ENCODE measurements at regions not wholly inside any gene's neighbourhood (a gene's known extent, or its start where the extent isn't known, plus 50 kb on each side); places are given as distances from the start of the nearest gene placed in this dataset.

DNA sequence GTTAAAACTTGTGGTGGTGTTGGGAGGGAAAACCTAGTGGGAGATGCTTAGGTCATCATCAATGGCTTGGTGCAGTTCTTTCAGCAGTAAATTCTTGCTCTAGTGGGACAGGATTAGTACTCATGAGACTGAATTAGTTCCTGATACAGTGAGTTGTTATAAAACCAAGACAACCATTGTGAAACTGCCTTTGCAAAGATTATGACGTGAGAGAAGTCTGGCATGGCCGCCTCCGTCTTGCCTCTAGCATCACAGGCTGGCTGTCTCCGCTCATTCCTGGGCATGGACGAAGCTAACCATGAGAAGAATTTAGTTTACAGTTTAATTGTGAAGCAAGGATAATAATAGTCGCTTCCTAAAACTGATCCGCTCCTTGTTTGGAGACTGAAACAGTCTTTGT is 186.4 kb downstream of the KIF20B start:
- no peak for DNase-seq

- DNase-seq = no peak
Measured at GRCh38 chr10:89888321-89889070, 187.1 kb downstream of the KIF20B start.

DNA sequence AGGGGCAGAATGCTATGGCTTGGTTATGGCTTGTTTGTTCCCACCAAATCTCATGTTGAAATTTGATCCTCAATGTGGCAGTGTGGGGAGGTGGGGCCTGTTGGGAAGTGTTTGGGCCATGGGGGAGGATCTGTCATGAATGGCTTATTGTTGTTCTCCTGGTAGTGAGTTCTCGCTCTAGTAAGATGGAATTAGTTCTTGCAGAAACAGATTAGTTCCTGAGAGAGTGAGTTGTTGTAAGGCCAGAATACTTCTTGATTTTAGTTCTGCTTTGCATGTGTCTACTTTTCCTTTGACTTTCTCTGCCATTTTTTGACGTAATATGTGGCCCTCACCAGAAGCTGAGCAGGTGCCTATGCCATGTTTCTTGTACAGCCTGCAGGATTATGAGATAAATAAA is 188.2 kb downstream of the KIF20B start:
- no peak for DNase-seq

GRCh38 chr10:89891006-89891535 is 189.7 kb downstream of the KIF20B start:
- DNase-seq = no peak

- no peak for DNase-seq
Measured at GRCh38 chr10:89894051-89894450, 192.7 kb downstream of the KIF20B start.

GRCh38 chr10:89900554-89900953 is 199.2 kb downstream of the KIF20B start:
- no peak for DNase-seq

- DNase-seq = no peak
Measured at GRCh38 chr10:89901895-89902294, 200.5 kb downstream of the KIF20B start.

- no peak for DNase-seq
Measured at GRCh38 chr10:89904755-89905154, 203.4 kb downstream of the KIF20B start.

- DNase-seq = no peak
Measured at GRCh38 chr10:89909752-89910151, 208.4 kb downstream of the KIF20B start.

GRCh38 chr10:89915021-89915420 is 213.6 kb downstream of the KIF20B start:
- DNase-seq = no peak

- DNase-seq = no peak
Measured at GRCh38 chr10:89915968-89916367, 214.6 kb downstream of the KIF20B start.

DNA sequence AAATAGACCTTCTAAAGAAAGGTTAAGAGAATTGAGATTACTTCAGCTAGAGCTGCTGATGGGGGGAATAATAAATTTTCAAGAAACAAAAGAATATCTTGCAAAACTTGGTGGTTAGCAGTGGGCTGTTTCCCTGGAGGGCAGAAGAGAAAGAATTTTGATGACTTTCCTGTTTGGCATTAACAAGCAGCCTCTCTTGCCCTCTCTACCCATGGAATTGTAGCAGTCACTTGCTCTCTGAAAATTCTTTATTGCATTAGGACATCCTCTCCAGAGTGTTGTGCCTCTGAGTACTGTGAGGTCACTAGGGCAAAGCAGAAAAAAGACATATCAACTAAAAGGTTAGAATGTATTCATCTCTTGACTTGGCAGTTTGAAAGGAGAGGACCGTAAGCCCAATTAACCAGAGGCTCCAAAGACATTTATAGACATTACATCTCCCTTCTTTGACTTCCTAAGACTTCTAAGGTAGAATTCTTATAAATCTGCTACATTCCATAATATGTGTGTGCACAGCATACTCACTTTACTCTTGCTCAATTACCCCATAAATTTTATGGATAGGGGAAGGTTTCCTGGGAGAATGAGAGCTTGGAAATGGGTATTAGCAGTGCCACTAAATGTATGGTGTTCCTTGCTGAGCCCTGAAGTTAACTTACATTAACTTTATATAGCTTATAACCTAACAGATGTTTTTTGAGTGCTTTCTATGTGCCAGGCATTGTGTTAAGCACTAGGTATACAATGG is 215.3 kb downstream of the KIF20B start:
- DNase-seq = no peak

- DNase-seq = no peak
Measured at GRCh38 chr10:89921403-89921802, 220.0 kb downstream of the KIF20B start.

DNA sequence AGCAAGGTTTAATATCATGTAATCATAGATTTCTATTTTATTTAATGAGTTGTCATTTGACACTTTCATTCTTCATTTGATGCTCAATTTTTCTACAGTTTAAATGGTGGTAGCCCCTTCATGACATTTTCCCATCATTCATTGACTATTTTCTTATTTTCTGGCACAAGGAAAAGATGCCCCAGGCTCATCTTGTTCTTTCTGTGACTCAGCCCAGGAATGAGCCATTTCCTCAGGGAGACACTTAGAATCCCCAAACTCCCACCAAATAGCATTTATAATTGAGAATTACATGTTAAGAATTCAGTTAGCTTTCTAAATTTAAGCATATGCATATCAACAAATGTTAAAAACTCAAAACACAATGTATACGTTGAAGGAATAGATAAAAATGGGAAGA is 222.3 kb downstream of the KIF20B start:
- DNase-seq = no peak

- DNase-seq = no peak
Measured at GRCh38 chr10:89924261-89924660, 222.9 kb downstream of the KIF20B start.

GRCh38 chr10:89926736-89927135 is 225.3 kb downstream of the KIF20B start:
- DNase-seq = no peak

DNA sequence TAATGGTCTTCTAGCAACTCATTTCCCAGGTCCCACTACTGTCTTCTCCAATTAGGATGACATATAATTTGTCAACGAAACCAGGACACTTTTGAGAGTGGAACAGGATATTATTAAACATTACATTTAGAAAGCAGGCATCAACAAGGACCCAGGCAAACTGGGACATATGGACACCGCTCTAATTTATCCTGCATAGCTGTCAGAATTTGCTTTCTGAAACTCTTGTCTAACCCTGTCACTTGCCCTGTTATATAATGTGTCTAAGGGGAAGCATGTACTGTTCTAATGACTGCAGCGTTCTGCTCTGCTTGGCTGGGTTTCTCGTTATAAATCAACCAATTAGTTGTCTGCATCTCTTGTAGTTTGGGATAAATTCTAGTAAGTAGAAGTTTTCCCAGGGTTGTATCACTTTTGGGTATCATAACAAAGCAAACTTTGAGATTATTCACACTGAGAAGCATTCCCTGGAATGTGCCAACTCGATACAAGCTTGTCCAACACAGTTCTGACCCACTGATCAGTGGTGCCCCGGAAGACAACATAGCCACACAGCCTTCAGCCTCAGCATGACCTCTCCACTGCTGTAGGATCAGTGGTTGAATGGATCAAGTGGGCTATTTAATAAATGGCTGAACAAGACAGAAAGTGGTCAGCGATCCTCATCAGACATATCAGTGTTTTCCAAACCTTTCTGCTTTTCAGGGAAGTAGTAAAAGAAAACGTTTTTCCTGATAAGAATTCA is 228.1 kb downstream of the KIF20B start:
- no peak for DNase-seq

- DNase-seq = no peak
Measured at GRCh38 chr10:89937494-89937893, 236.1 kb downstream of the KIF20B start.

DNA sequence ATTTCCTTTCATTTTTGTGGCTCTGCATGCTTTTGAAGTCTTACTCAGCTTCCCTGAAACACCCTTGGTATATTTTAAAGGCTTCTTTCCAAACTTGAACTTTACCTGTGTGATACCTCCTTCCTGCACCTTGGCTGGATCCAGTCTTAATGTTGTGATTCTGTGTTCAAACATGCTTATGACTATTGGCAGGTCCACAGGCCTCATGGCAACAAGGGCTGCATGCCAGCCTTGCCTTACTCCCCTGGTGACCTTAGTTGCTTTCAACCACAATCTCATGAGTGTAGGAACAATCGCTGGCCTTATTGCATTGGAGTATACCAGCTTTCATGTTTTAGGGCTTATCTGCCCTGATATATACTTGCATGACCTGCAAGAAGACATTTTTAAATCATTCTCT is 238.7 kb downstream of the KIF20B start:
- no peak for DNase-seq

DNA sequence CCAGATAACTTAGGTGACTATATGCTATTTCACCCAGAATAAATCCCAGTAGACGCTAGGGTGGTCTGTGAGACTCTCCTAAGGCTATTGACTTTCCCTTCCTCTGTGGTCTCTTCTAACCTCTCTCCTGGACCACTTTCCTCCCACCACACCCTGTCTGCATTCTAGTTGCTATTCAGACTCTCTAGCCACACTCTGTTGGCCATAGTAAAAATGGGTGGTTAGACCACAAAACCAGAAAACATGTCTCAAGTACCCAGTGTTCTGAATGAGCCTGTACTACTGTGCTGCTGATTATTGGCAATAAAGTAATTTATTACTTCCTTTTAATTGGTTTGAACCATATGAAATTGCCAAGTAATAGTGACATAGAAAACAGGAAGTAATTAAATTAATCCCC is 240.8 kb downstream of the KIF20B start:
- DNase-seq = no peak

- DNase-seq = no peak
Measured at GRCh38 chr10:89944138-89944537, 242.7 kb downstream of the KIF20B start.

DNA sequence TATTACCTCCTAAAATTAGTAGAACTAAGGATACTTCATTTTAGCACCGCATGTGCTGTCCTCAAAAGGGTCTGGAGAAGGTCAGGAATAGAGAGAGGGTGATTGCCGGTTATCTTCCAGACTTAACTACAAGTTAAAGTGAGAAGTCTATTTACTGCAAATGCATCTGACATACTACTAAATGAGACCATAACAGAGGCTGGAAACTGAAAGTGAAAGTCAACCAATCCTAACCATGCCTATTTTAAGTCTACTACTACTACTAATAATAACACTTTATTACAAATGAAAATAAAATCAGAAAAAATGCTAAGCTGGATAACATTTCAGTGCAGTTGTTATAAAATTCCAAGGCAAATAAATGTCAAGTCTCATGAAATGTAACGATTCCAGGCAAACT is 244.7 kb downstream of the KIF20B start:
- DNase-seq = no peak

GRCh38 chr10:89949496-89949895 is 248.1 kb downstream of the KIF20B start:
- DNase-seq = no peak

DNA sequence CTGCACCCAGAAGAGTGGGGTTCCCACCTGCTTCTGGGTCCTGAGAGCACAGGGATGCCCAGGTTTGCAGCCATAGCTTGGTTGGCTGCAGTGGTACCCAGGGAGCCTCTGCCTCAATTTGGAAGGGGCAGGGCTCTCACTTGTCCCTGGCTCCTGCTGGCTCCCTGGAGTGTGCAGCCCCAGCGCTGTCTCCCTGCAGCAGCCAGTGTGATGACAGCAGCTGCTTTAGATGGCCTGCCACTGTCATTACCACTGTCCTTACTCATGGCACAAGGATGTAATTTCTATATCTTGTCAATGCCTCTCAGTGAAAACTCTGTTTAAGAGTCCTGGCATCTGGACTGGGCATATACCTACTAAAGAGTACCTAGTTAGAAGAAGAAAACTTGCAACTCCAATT is 250.9 kb downstream of the KIF20B start:
- DNase-seq = no peak
